LNCaP clone FGC (cell line): ENCODE measurements at regions not wholly inside any gene's neighbourhood (a gene's known extent, or its start where the extent isn't known, plus 50 kb on each side); places are given as distances from the start of the nearest gene placed in this dataset.
A peak's percentile ranks its signal among the peaks of the same experiment; 100 is the strongest.

Experiments
- DNase-seq: peaks from one replicate; pipeline ENCODE4 v3.0.0-alpha.2; 2011; ENCODE audit warnings: low read depth
- H3K4me3 ChIP-seq: 2 replicates; pipeline ENCODE4 v1.5.1; 2011; ENCODE audit warnings: mild to moderate bottlenecking, low read depth, low read length, control low read depth
- CTCF ChIP-seq: IDR thresholded peaks from 2 replicates; pipeline ENCODE4 v1.5.1; 2012; ENCODE audit warnings: mild to moderate bottlenecking; ENCODE audit not compliant: control insufficient read depth, insufficient read depth; ENCODE audit errors: extremely low read depth

GRCh38 chr11:135075740-135076139 is 663.7 kb upstream of the B3GAT1 start:
- TF ChIP-seq CTCF = peak; percentile 90
- peak; percentile 77 for DNase-seq
- no peak overlapping the region for H3K4me3 ChIP-seq

GRCh38 chr11:135074397-135074998 is 662.5 kb upstream of the B3GAT1 start:
- TF ChIP-seq CTCF = peak; percentile 65
- peak; percentile 8 for DNase-seq

GRCh38 chr11:135073870-135074269 is 661.8 kb upstream of the B3GAT1 start:
- no peak for TF ChIP-seq CTCF
- no peak for DNase-seq
- no peak overlapping the region for H3K4me3 ChIP-seq

More at GRCh38 chr11:135074397-135074998, 662.5 kb upstream of the B3GAT1 start:
- no peak overlapping the region for H3K4me3 ChIP-seq

GRCh38 chr11:135073381-135073780 is 661.3 kb upstream of the B3GAT1 start:
- DNase-seq = no peak
- H3K4me3 ChIP-seq = no peak overlapping the region
- TF ChIP-seq CTCF = no peak

- TF ChIP-seq CTCF = no peak
- H3K4me3 ChIP-seq = no peak overlapping the region
- no peak for DNase-seq
These were observed 657.8 kb upstream of the B3GAT1 start for GRCh38 chr11:135069890-135070289.

- no peak overlapping the region for H3K4me3 ChIP-seq
- TF ChIP-seq CTCF = no peak
- DNase-seq = no peak
These were observed 657.0 kb upstream of the B3GAT1 start for GRCh38 chr11:135069063-135069462.

- DNase-seq = no peak
- no peak overlapping the region for H3K4me3 ChIP-seq
These were observed 651.0 kb upstream of the B3GAT1 start for GRCh38 chr11:135062994-135063393.

More at GRCh38 chr11:135062994-135063393, 651.0 kb upstream of the B3GAT1 start:
- TF ChIP-seq CTCF = no peak
